CD4-positive, alpha-beta T cell treated with Interleukin-17A for 1 hour (primary cell): ENCODE measurements at regions not wholly inside any gene's neighbourhood (a gene's known extent, or its start where the extent isn't known, plus 50 kb on each side); places are given as distances from the start of the nearest gene placed in this dataset.

Experiments
- DNase-seq: peaks from one replicate; pipeline ENCODE4 v3.0.0-alpha.2; 2020

DNA sequence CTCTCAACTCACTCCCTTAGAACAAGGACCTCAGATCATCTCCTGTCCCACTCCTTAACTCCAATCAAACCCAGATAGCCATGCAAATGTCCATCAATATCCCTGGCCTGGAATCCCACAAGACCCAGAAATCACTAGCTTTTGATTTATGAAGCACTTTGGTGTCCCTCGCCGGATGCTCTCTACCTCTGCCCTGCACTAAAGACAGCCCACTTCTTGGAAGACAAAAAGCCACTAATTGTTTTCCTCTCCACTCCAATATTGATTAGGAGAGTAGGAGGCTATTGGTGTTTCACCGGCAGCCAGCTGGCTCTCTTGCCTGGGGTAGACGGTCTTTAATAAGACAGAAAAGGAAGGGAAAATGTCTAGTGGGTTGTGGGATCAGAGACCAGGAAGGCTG, 221.2 kb downstream of the BUD13 start:
- no peak for DNase-seq

DNA sequence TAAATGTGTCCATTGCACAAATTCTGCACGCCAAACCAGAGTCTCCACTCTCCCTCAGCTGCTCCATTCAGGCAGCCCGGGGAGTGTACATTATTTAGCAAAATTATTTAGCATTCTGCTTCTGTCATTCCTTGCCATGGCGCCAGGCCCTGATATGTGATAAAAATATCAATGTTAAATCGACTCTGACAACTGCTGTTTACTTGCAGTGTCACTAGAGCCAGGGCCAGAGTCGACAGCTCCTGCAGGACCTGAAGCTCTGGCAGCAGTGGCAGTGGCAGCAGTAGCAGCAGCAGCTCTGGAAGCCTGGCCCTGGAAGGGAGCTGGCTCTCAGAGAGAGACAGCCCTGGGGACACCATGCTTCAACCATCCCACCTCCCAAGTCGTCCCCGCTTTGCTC, 224.5 kb downstream of the BUD13 start:
- no peak for DNase-seq

DNA sequence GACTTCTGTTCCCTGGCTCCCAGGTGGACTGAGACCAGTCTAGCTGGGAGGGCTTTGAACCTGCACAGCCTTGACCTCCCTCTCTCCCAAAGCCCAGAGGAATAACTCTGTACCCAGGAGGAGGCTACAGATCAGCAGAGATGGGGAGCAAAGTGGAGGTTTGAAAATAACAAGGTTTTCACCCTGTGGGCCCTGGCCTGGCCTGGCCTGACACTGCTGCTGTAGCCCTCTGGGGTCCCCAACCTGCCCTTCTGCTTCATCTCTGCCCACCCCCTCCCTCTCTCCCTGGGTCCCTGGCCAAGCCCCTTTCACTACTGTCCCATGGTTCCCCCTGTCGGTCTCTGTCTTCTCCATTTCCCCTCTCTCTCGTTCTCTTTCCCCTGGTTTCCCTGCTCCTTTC, 225.2 kb downstream of the BUD13 start:
- no peak for DNase-seq

GRCh38 chr11:116545912-116546311, 226.9 kb downstream of the BUD13 start:
- no peak for DNase-seq

- no peak for DNase-seq
These were observed 228.1 kb downstream of the BUD13 start for GRCh38 chr11:116544721-116545120.

DNA sequence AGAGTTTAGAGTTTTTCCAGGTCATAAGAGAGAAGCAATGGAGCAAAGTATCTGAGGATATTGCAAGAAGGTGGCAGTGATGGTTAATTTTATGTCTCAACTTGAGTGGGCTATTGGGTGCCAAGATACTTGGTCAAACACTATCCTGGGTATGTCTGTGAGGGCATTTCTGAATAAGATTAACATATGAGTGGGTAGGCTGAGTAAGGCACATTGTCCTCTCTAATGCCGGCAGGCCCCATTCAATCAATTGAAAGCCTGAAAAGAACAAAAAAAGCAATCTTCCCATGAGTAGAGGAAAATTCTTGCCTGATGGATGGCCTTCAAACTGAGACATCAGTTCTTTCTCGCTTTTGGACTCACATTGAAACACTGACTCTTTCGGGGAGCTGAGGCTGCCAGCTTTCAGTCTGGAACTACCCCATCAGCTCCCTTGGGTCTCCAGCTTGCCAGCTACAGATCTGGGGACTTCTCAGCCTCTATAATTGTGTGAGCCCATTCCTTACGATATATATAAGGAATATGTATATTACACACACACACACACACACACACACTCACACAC, 228.8 kb downstream of the BUD13 start:
- DNase-seq: no peak

DNA sequence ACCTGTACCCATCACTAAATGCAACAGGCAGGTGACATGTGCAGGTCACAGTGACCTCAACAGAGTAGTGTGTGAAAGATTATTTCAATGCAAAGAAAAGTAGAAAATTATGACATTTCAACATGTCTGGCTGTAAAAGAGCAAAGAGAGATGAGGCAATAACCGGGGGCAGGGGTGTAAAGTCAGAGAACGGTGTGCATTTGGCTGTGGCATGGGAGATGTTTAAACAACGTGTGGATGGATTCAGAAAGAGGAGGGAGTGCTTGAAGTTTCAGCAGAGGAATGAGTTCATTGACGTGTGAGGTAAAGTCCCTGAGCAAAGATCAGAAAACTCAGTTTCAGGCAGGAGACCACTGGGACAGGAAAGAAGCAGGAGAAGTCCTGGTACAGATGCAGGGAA, 229.7 kb downstream of the BUD13 start:
- DNase-seq: no peak

DNA sequence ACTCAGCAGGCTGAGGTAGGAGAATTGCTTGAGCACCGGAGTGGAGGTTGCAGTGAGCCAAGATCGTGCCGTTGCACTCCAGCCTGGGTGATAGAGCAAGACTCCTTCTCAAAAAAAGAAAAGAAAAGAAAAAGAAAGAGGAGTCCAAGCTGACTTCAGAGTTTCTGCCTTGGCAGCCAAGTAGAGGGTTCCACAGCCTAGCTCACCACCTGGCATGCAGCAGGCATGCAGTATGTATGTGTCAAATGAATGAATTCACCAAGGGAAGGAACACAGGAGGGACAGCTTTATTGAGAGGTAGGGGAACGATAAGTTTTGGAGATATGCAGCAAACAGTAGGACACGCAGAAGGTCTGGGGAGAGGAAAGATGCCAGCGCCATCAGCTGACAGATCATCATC, 230.4 kb downstream of the BUD13 start:
- no peak for DNase-seq

DNA sequence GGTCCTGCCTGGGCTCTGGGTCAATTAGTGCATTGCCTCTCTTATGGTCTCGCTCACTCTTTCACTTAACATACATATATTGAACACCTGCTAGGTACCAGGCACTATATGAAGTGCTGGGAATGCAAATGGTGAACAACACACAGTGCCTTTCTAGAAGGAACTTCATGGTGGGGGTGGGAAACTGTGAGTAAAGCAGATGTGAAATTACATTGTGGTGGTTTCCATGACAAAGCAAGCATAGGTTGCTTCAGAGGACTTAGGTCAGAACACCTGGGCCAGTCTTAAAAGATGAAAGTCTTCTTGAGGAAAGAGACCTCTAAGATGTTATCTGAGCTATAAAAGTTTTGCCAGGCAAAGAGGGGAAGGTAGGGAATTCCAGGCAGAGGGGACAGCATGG, 231.3 kb downstream of the BUD13 start:
- no peak for DNase-seq

GRCh38 chr11:116540645-116541304, 232.0 kb downstream of the BUD13 start:
- no peak for DNase-seq

- DNase-seq: no peak
These were observed 232.9 kb downstream of the BUD13 start for GRCh38 chr11:116539836-116540418.

- DNase-seq: no peak
These were observed 233.6 kb downstream of the BUD13 start for GRCh38 chr11:116539211-116539610.

GRCh38 chr11:116538677-116539076, 234.1 kb downstream of the BUD13 start:
- DNase-seq: no peak

DNA sequence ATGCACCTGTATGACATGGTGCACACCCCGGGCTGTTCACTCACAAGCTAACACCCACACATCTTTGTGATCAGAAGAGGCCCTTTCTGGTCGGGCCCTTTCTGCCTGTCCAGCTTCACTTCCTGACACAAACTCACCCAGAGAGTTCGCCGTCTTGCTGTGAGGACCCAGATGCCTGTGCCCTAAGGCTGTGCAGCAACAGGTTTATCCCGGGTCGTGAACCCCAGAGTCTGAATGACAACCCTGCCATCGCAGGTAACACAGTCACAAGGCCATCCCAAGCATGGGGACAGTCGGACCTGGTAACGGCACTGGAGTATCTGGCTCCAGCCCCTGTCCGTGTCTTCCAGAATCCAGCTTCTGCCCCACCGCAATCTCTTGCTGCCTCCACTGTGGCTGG, 235.1 kb downstream of the BUD13 start:
- DNase-seq: no peak

- DNase-seq: no peak
These were observed 235.7 kb downstream of the BUD13 start for GRCh38 chr11:116537121-116537520.

GRCh38 chr11:116536416-116536815, 236.4 kb downstream of the BUD13 start:
- no peak for DNase-seq

- no peak for DNase-seq
These were observed 236.8 kb downstream of the BUD13 start for GRCh38 chr11:116535994-116536393.

GRCh38 chr11:116535120-116535519, 237.7 kb downstream of the BUD13 start:
- DNase-seq: no peak

- DNase-seq: no peak
These were observed 238.4 kb downstream of the BUD13 start for GRCh38 chr11:116534270-116534975.

- DNase-seq: no peak
These were observed 239.5 kb downstream of the BUD13 start for GRCh38 chr11:116533186-116533825.

- no peak for DNase-seq
These were observed 240.7 kb downstream of the BUD13 start for GRCh38 chr11:116532066-116532465.

DNA sequence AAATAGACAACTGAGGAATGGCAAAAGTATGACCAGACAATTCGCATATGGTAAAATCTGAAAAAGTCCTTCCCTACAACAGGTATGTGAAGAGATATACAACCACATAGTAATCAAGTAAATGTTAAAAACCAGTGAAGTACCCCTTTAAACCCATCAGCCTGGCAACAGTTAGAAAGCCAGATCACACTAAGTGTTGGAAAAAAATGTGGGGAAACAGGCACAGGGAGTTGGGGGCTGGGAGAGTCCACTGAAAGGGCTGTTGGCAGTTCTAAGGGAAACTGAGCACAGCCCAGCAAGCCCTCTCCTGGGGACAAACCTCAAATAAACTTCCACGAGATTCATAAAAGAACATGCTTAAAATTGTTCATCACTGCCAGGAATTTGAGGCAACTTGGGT, 242.1 kb downstream of the BUD13 start:
- no peak for DNase-seq

DNA sequence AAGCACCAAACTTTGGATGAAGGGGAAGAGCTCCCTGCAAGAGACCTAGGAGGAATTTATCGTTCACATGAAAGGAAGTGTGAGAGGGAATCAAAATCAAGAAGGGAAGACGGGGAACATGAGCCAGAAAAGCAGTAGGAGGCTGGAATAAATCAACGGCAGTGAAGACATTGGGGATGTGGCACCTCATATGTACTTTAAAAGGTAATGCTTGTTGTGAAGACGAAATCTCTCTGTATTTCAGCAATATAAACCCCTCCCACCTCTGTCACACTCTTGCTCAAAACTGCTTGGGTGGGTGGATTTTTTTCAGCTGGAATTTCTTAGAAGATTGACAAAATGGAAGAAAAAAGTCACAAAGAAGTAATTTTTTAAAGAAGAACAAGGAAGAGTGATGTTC, 243.5 kb downstream of the BUD13 start:
- DNase-seq: no peak
